CD4-positive, alpha-beta T cell treated with Interleukin-4 for 4 hours (primary cell): ENCODE measurements at regions not wholly inside any gene's neighbourhood (a gene's known extent, or its start where the extent isn't known, plus 50 kb on each side); places are given as distances from the start of the nearest gene placed in this dataset.

Experiments
- DNase-seq: peaks from one replicate; pipeline ENCODE4 v3.0.0-alpha.2; 2020

- DNase-seq: no peak
Measured at GRCh38 chr10:108771106-108771505, 1152.2 kb downstream of the XPNPEP1 start.

GRCh38 chr10:108765794-108766193, 1157.5 kb downstream of the XPNPEP1 start:
- no peak for DNase-seq

GRCh38 chr10:108757946-108758345, 1165.4 kb downstream of the XPNPEP1 start:
- no peak for DNase-seq

GRCh38 chr10:108755646-108756045, 1167.7 kb downstream of the XPNPEP1 start:
- no peak for DNase-seq

GRCh38 chr10:108753326-108753725, 1170.0 kb downstream of the XPNPEP1 start:
- DNase-seq: no peak

GRCh38 chr10:108749042-108749441, 1174.3 kb downstream of the XPNPEP1 start:
- no peak for DNase-seq

- no peak for DNase-seq
Measured at GRCh38 chr10:108736111-108736510, 1187.2 kb downstream of the XPNPEP1 start.

- no peak for DNase-seq
Measured at GRCh38 chr10:108735380-108735779, 1187.9 kb downstream of the XPNPEP1 start.

- DNase-seq: no peak
Measured at GRCh38 chr10:108721874-108722273, 1201.4 kb downstream of the XPNPEP1 start.

- DNase-seq: no peak
Measured at GRCh38 chr10:108716352-108716751, 1207.0 kb downstream of the XPNPEP1 start.

GRCh38 chr10:108709927-108710722, 1213.2 kb downstream of the XPNPEP1 start:
- no peak for DNase-seq

GRCh38 chr10:108708363-108708762, 1214.9 kb downstream of the XPNPEP1 start:
- no peak for DNase-seq

- no peak for DNase-seq
Measured at GRCh38 chr10:108696792-108697477, 1226.4 kb downstream of the XPNPEP1 start.

- no peak for DNase-seq
Measured at GRCh38 chr10:108691126-108691525, 1232.2 kb downstream of the XPNPEP1 start.

GRCh38 chr10:108690530-108690929, 1232.8 kb downstream of the XPNPEP1 start:
- DNase-seq: no peak

- DNase-seq: no peak
Measured at GRCh38 chr10:108689891-108690290, 1233.4 kb downstream of the XPNPEP1 start.

GRCh38 chr10:108688314-108688713, 1235.0 kb downstream of the XPNPEP1 start:
- DNase-seq: no peak

GRCh38 chr10:108685863-108686531, 1237.3 kb downstream of the XPNPEP1 start:
- DNase-seq: no peak

- no peak for DNase-seq
Measured at GRCh38 chr10:108684431-108684830, 1238.9 kb downstream of the XPNPEP1 start.

GRCh38 chr10:108673741-108674140, 1249.6 kb downstream of the XPNPEP1 start:
- DNase-seq: no peak

GRCh38 chr10:108663587-108663986, 1259.7 kb downstream of the XPNPEP1 start:
- no peak for DNase-seq

- DNase-seq: no peak
Measured at GRCh38 chr10:108662975-108663374, 1260.3 kb downstream of the XPNPEP1 start.

- DNase-seq: no peak
Measured at GRCh38 chr10:108655057-108655456, 1268.3 kb downstream of the XPNPEP1 start.

GRCh38 chr10:108653531-108653930, 1269.8 kb downstream of the XPNPEP1 start:
- no peak for DNase-seq
